GM10248 (cell line): ENCODE measurements at regions not wholly inside any gene's neighbourhood (a gene's known extent, or its start where the extent isn't known, plus 50 kb on each side); places are given as distances from the start of the nearest gene placed in this dataset.

Experiments
- CTCF ChIA-PET: fragments of 300-600 bp; sonication (Branson Sonifier 250); formaldehyde crosslinking; extraction: SDS; loops from one replicate; lab custom pipeline; 2021; ENCODE audit warnings: antibody characterized with exemption; lab: Yijun Ruan, JAX
- POLR2A ChIA-PET: fragments of 350-650 bp; sonication (Branson Sonifier 250); formaldehyde crosslinking; extraction: SDS; loops from one replicate; lab custom pipeline; 2020; ENCODE audit warnings: antibody characterized with exemption; lab: Yijun Ruan, JAX
- DNase-seq: peaks from one replicate; pipeline ENCODE4 v3.0.0; 2012; ENCODE audit errors: extremely low spot score
- CTCF ChIP-seq: IDR thresholded peaks from 2 replicates; pipeline ENCODE4 v1.5.1; 2012; ENCODE audit warnings: mild to moderate bottlenecking, low read depth; ENCODE audit errors: extremely low read depth, missing control alignments, control extremely low read depth

- no peak for TF ChIP-seq CTCF
- CTCF ChIA-PET: interaction anchor here (1.4 kb wide), 1 partner anchor 10 kb away, joined by 3 read pairs; no protein-coding TSS in a partner anchor
- no peak for DNase-seq
- POLR2A ChIA-PET: no interaction called here
Observed at GRCh38 chr4:89567936-89568335, 260.3 kb upstream of the GPRIN3 start.

DNA sequence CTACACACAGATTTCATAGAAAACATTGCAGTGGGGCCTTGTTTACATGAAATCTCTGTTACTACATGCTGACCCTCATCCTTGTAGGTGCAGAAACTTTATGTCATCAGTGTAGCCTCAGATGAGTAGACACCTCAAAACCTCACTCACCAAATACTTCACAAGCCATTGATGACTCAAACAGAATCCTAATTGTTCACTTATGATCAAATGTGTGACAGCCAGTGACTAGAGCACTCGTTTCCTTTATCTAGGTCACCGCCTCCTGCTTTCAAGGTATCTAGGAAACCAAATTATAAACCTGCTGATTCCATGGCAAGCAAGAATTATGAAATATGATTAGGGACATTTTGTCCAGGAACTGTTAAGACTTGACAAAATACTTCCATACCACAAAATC, 255.8 kb upstream of the GPRIN3 start:
- DNase-seq: no peak
- ChIA-PET POLR2A (no interaction called here), CTCF (interaction anchor here (1.2 kb wide), 1 partner anchor 10 kb away, joined by 4 read pairs; no protein-coding TSS in a partner anchor)
- no peak for TF ChIP-seq CTCF

GRCh38 chr4:89562746-89563145, 255.1 kb upstream of the GPRIN3 start:
- DNase-seq: no peak
- TF ChIP-seq CTCF: no peak
- CTCF ChIA-PET: interaction anchor here (0.9 to 1.2 kb wide), 2 partner anchors 9 to 574 kb away, joined by 3 to 4 read pairs; no protein-coding TSS in a partner anchor
- POLR2A ChIA-PET: no interaction called here

- TF ChIP-seq CTCF: no peak
- POLR2A ChIA-PET: no interaction called here
- DNase-seq: no peak
- CTCF ChIA-PET: interaction anchor here (1.2 kb wide), 1 partner anchor 15 kb away, joined by 3 read pairs; no protein-coding TSS in a partner anchor
Observed at GRCh38 chr4:89561048-89561447, 253.4 kb upstream of the GPRIN3 start.

DNA sequence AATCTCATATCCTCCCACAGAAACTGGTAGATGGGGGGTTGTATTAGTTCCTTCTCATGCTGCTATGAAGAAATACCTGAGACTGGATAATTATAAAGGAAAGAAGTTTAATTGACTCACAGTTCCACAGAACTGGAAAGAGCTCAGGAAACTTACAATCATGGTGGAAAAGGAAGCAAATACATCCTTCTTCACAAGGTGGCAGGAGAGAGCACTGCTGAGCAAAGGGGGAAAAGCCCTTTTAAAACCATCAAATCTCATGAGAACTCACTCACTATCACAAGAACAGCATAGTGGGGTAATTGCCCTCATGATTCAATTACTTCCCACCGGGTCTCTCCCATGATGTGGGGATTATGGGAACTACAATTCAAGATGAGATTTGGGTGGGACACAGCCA, 250.5 kb upstream of the GPRIN3 start:
- ChIA-PET CTCF (interaction anchor here (1.4 to 1.9 kb wide), 4 partner anchors 9 to 25 kb away, joined by 3 to 9 read pairs (median 6); no protein-coding TSS in a partner anchor), POLR2A (no interaction called here)
- no peak for DNase-seq
- peak; percentile 23 for TF ChIP-seq CTCF

DNA sequence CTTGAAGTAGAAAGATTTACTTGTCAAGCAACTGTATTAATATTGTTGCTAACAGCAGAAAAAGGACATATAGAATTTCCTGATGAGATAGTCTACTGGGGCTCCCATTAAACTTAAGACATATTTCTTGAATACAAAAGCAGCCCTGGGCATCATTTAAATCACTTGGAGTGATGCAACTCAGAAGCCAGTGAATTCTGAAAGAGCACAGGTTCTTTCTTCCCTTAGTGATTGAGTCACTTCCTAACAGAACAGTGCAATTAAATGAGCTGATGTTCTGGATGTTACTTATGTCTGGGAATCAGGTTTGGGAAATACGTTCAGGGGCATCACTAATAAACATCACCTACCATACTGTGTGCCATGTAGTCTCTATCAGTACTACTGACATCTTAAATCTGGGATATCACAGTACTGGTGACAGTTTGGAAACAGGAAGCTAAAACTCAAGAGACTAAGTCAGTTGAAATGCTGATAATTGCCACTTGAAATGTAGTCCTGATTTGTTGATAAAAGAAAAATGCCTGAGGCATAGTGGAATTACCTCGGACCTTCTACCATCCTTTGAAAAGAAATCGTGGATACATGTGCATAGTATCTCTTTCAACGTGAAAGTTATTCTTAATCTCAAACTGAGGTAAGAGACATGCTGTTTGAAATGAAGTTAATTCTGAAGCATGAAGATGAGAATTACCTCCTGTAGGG, 249.2 kb upstream of the GPRIN3 start:
- no peak for DNase-seq
- TF ChIP-seq CTCF: no peak
- ChIA-PET CTCF (interaction anchor here (1.9 kb wide), 1 partner anchor 14 kb away, joined by 9 read pairs; no protein-coding TSS in a partner anchor), POLR2A (no interaction called here)
